Thymus (tissue), 11 donors: ENCODE measurements at regions not wholly inside any gene's neighbourhood (a gene's known extent, or its start where the extent isn't known, plus 50 kb on each side); places are given as distances from the start of the nearest gene placed in this dataset.

ENCODE experiments used
- DNase-seq, 9 donors: peaks; one replicate each; pipeline ENCODE4 v3.0.0-alpha.2; 2013; ENCODE audit warnings: low spot score in 9 of 9, low read depth in 6 of 9, missing footprints in 1 of 9
- H3K27ac ChIP-seq, 2 donors: one replicate each; pipeline ENCODE4 v1.5.1; 2013; ENCODE audit warnings: control low read depth in 1 of 2, low read depth in 1 of 2, low read length in 1 of 2, mild to moderate bottlenecking in 1 of 2, moderate library complexity in 1 of 2
- H3K27me3 ChIP-seq, 2 donors: one replicate each; pipeline ENCODE4 v1.5.1; 2013; ENCODE audit warnings: low read length in 1 of 2; ENCODE audit not compliant: control insufficient read depth in 2 of 2, insufficient read depth in 1 of 2
- H3K36me3 ChIP-seq, 2 donors: one replicate each; pipeline ENCODE4 v1.5.1; 2013; ENCODE audit warnings: low read length in 1 of 2, mild to moderate bottlenecking in 1 of 2, moderate library complexity in 1 of 2; ENCODE audit not compliant: control insufficient read depth in 2 of 2, insufficient read depth in 2 of 2
- H3K4me1 ChIP-seq, 2 donors: one replicate each; pipeline ENCODE4 v1.5.1; 2013; ENCODE audit warnings: low read length in 2 of 2; ENCODE audit not compliant: control insufficient read depth in 2 of 2, insufficient read depth in 2 of 2
- H3K4me3 ChIP-seq, 2 donors: one replicate each; pipeline ENCODE4 v1.5.1; 2013; ENCODE audit warnings: low read length in 2 of 2, control low read depth in 1 of 2, mild to moderate bottlenecking in 1 of 2
- H3K9me3 ChIP-seq, 2 donors: one replicate each; pipeline ENCODE4 v1.5.1; 2013; ENCODE audit warnings: low read length in 1 of 2, mild to moderate bottlenecking in 1 of 2; ENCODE audit not compliant: control insufficient read depth in 2 of 2, insufficient read depth in 1 of 2
- WGBS: extraction: QIAGEN DNeasy Blood & Tissue Kit; methylation state at CpG from one replicate; pipeline ENCODE4 v1.1.7; 2013; 5-methylcytosine and 5-hydroxymethylcytosine counted together
- donor health status: healthy.

GRCh38 chr2:56671973-56672569 is 488.3 kb downstream of the CCDC85A start:
- Histone ChIP-seq H3K9me3 (peaks cover 2 to 15% of the 10 kb centered on the region in 2 donors), H3K27me3 (no peaks in the 10 kb centered on the region), H3K4me3 (no peak overlapping the region), H3K27ac (no peak overlapping the region), H3K36me3 (no peaks in the 10 kb centered on the region), H3K4me1 (no peaks in the 10 kb centered on the region)
- DNase-seq: no peak
- WGBS: 63% methylated on average over 5 of the region's 5 CpGs

DNA sequence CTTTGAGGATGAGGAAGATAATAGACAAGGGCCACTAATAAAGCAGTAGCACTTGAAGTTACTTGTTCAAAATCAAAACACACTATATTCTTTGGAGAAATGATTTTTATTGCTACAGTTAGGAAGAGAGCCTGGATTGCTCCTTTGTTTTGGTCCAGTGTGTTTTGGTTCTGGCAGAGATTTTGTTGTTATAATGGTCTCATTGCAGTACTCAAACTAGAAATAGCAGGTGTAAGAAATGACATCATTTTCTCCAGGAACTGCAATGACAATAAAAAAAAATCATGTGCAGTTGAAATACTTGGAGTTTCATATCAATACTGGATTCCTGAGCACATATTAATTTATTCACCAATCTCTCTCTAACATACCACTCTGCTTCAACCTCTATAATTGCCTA is 490.3 kb downstream of the CCDC85A start:
- no peak overlapping the region for H3K27ac ChIP-seq
- no peaks in the 10 kb centered on the region for H3K36me3 ChIP-seq
- H3K9me3 ChIP-seq: peaks cover 2 to 15% of the 10 kb centered on the region in 2 donors
- no peak for DNase-seq
- no peak overlapping the region for H3K4me3 ChIP-seq
- no peaks in the 10 kb centered on the region for H3K4me1 ChIP-seq
- H3K27me3 ChIP-seq: no peaks in the 10 kb centered on the region

GRCh38 chr2:56676966-56677365 is 493.2 kb downstream of the CCDC85A start:
- H3K9me3 ChIP-seq: peaks cover 2 to 15% of the 10 kb centered on the region in 2 donors
- WGBS: 91% methylated on average over 2 of the region's 2 CpGs
- H3K27ac ChIP-seq: no peak overlapping the region
- H3K4me1 ChIP-seq: no peaks in the 10 kb centered on the region
- H3K27me3 ChIP-seq: no peaks in the 10 kb centered on the region
- no peak overlapping the region for H3K4me3 ChIP-seq
- DNase-seq: no peak
- no peaks in the 10 kb centered on the region for H3K36me3 ChIP-seq

- no peaks in the 10 kb centered on the region for H3K27me3 ChIP-seq
- no peak overlapping the region for H3K27ac ChIP-seq
- H3K4me3 ChIP-seq: no peak overlapping the region
- no peak for DNase-seq
- 83% methylated on average over 3 of the region's 3 CpGs for WGBS
- no peaks in the 10 kb centered on the region for H3K36me3 ChIP-seq
- H3K4me1 ChIP-seq: no peaks in the 10 kb centered on the region
- H3K9me3 ChIP-seq: no peaks in the 10 kb centered on the region
These were observed 497.3 kb downstream of the CCDC85A start for GRCh38 chr2:56680971-56681631.

DNA sequence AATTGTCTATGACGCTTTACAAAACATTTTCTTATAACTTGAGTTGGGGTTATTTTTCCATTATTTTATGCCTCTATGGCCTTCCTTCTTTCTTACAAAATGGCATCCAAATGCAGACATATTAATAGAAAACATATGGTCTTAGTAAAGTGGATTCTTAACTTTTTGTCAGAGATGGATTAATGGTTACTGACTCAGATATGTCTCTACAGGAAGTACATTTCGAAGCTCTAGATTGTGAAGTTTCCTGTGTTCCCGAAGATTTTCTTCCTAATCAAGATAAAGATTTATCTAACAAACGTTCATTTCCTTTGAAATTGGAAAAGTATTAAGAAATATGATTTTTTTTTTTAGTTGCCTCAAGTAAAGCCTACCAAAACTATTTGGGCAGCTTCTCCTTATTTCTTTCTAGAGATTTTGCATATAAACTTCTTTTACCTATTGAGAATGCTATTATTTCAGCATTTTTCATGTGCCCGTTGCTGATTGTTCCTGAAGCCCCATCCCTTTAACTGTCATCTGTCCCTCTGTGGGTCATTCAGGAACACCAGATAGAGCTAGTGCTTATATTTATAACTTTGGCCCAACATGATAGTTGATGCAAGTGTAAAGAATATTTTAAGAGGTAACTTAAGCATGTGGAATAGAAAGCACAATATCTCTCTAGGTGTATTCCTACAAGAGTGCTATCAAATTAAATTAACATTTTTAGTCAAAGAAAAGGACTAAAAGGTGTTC is 498.0 kb downstream of the CCDC85A start:
- Histone ChIP-seq H3K36me3 (no peaks in the 10 kb centered on the region), H3K4me3 (no peak overlapping the region), H3K4me1 (no peaks in the 10 kb centered on the region), H3K9me3 (no peaks in the 10 kb centered on the region), H3K27me3 (no peaks in the 10 kb centered on the region), H3K27ac (no peak overlapping the region)
- WGBS: 40% methylated on average over 5 of the region's 5 CpGs
- no peak for DNase-seq

- H3K36me3 ChIP-seq: no peaks in the 10 kb centered on the region
- H3K4me3 ChIP-seq: no peak overlapping the region
These were observed 498.6 kb downstream of the CCDC85A start for GRCh38 chr2:56682397-56682760.

DNA sequence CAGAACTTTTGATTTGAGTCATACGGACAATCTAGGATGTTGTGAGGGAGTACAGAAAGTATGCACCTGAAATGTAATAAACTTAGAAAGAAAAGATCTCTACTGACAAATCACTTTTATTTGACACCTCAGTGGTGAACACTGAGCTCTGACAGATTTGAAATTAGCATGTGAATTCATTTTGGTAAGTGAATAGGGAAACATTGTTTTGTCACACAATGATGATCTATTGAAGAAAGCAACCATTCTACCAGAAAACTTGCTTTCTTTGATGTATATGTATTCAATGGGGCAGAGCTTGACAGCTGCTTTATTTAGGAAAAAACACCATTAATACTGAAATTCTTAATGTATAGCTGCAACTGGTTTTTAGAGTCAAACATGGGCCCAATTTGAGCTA is 500.5 kb downstream of the CCDC85A start:
- DNase-seq: no peak
- H3K27ac ChIP-seq: no peak overlapping the region
- no peaks in the 10 kb centered on the region for H3K9me3 ChIP-seq
- H3K36me3 ChIP-seq: no peaks in the 10 kb centered on the region
- no peaks in the 10 kb centered on the region for H3K27me3 ChIP-seq
- 96% methylated on average over 1 of the region's 1 CpG for WGBS
- H3K4me3 ChIP-seq: no peak overlapping the region
- H3K4me1 ChIP-seq: no peaks in the 10 kb centered on the region

More at GRCh38 chr2:56682397-56682760, 498.6 kb downstream of the CCDC85A start:
- no peaks in the 10 kb centered on the region for H3K9me3 ChIP-seq
- no peak for DNase-seq
- no peak overlapping the region for H3K27ac ChIP-seq
- H3K27me3 ChIP-seq: no peaks in the 10 kb centered on the region
- 68% methylated on average over 3 of the region's 3 CpGs for WGBS
- no peaks in the 10 kb centered on the region for H3K4me1 ChIP-seq

DNA sequence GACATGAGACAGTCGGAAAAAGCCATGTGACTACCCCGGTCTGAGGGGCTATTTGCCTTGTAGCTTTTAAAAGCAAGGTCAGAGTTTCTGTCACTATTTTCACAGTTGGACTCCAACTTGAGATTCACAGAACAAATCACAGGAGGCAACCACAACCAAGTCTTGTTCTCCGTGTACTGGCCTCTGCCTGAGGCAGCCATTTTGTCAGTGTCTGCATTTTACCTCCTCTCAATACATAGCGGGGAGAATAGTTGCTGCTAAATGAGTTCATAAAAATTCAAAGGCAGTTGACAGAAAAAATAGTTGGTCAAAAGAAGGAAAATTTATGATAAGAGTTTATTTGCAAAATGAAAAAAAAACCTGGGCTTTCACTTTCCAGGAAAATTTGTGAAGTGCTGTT is 501.4 kb downstream of the CCDC85A start:
- H3K27ac ChIP-seq: no peak overlapping the region
- DNase-seq: no peak
- 89% methylated on average over 4 of the region's 4 CpGs for WGBS
- H3K9me3 ChIP-seq: no peaks in the 10 kb centered on the region
- no peaks in the 10 kb centered on the region for H3K36me3 ChIP-seq
- H3K4me1 ChIP-seq: no peaks in the 10 kb centered on the region
- no peak overlapping the region for H3K4me3 ChIP-seq
- H3K27me3 ChIP-seq: no peaks in the 10 kb centered on the region

DNA sequence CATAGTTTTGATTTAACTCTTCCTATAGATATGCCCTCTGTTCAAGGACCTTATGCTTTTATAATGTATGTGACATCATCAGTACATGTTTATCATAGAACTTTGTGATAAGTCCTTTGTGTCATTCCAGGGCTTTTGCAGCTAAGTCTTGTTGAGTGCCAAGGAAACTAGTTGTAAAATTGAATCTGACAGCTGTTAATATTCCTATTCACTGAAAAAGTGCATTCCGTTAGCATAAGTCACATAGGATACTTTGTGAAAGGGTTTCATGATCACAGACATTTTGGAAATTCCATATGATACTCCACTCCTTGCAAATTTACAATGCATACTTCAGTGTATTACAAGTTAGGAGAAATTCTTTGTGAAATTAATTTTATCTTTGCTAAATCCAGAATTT is 503.4 kb downstream of the CCDC85A start:
- no peaks in the 10 kb centered on the region for H3K27me3 ChIP-seq
- H3K27ac ChIP-seq: no peak overlapping the region
- DNase-seq: no peak
- no peaks in the 10 kb centered on the region for H3K4me1 ChIP-seq
- no peaks in the 10 kb centered on the region for H3K36me3 ChIP-seq
- 97% methylated on average over 1 of the region's 1 CpG for WGBS
- no peaks in the 10 kb centered on the region for H3K9me3 ChIP-seq
- no peak overlapping the region for H3K4me3 ChIP-seq
